ENCODE measurements at regions not wholly inside any gene's neighbourhood (a gene's known extent, or its start where the extent isn't known, plus 50 kb on each side); places are given as distances from the start of the nearest gene placed in this dataset.

DNA sequence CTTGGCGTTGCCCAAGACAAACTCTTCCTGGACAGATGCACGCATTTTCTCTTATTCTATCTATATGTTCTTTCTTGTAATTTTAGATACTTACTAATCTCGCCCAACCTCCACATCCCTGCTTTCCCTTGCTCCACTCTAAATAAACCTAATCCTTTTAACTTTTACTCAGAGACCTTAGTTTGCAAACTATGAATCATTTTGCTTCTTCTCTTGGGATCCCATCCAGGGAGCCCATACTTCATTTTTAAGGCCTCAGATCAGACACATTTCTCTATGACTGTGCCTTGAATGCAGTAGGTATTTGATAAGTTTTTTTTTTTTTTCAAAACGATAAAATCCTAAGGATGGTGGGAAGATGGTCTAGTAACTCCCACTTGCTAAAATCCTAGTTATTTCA lies 353.8 kb upstream of the HAND2 start:
- TF ChIP-seq CEBPB (IDR thresholded peaks at IDR 0.05; ENCODE audit: low read depth, low read length) (no peak), GABPA (IDR thresholded peaks at IDR 0.05; ENCODE audit: borderline replicate concordance, insufficient read depth, low read length) (no peak)
